ENCODE measurements at regions not wholly inside any gene's neighbourhood (a gene's known extent, or its start where the extent isn't known, plus 50 kb on each side); places are given as distances from the start of the nearest gene placed in this dataset.

DNA sequence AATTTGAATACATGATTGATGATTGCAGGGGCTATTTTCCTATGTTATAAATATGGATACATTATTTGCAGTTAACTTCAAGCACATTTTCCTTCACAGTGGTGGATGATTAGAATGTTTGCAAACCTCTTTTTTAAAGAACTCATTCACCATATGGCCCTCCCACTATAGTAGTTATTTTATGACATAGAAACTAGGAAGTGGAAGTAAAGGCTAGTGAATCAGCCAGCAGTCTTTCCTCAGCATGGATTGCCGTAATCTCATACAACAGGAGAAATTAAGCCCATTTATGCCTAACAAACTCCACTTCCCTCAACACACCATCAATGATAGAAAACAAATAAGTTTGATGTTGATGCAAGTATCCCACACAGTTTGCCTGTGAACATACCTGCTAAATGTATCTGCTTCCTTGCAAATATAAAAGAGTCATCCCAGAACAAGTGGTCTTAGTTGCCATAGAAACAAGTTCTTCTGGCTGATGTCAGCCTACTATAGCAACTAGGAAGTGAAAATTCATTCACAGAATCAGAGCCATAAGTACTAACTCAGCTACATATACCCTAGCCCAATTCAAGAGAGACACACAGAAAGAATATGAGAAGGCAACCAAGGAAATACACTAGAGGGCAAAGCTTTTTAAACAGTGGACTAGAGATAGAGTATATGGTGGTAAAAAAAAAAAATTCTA is 100.9 kb upstream of the RADX start:
- peak; percentile 43 for FAIRE-seq
